Fibroblast of the aortic adventitia (primary cell): ENCODE measurements at regions not wholly inside any gene's neighbourhood (a gene's known extent, or its start where the extent isn't known, plus 50 kb on each side); places are given as distances from the start of the nearest gene placed in this dataset.
A peak's percentile ranks its signal among the peaks of the same experiment; 100 is the strongest.

Experiments used
- DNase-seq: peaks from one replicate; pipeline ENCODE4 v3.0.0-alpha.2; 2010; ENCODE audit warnings: low read depth
- H3K4me3 ChIP-seq: 2 replicates; pipeline ENCODE4 v1.5.1; 2011; ENCODE audit warnings: low read depth, mild to moderate bottlenecking, control low read depth, low read length, moderate library complexity
- CTCF ChIP-seq: IDR thresholded peaks from 2 replicates; pipeline ENCODE4 v1.5.1; 2011; ENCODE audit warnings: mild to moderate bottlenecking, low read length, control low read depth, inconsistent platforms; ENCODE audit not compliant: insufficient read depth

- H3K4me3 ChIP-seq: no peak overlapping the region
- DNase-seq: peak; percentile 98
- no peak for TF ChIP-seq CTCF
Observed at GRCh38 chr6:126919947-126920346, 198.5 kb upstream of the RSPO3 start.

GRCh38 chr6:126923807-126924206 lies 194.7 kb upstream of the RSPO3 start:
- no peak for TF ChIP-seq CTCF
- DNase-seq: peak; percentile 35

GRCh38 chr6:126926926-126927325 lies 191.5 kb upstream of the RSPO3 start:
- H3K4me3 ChIP-seq: no peak overlapping the region
- no peak for DNase-seq
- no peak for TF ChIP-seq CTCF

More at GRCh38 chr6:126923807-126924206, 194.7 kb upstream of the RSPO3 start:
- H3K4me3 ChIP-seq: no peak overlapping the region

- H3K4me3 ChIP-seq: no peak overlapping the region
- no peak for DNase-seq
- no peak for TF ChIP-seq CTCF
Observed at GRCh38 chr6:126927841-126928240, 190.6 kb upstream of the RSPO3 start.

- H3K4me3 ChIP-seq: no peak overlapping the region
- DNase-seq: no peak
- TF ChIP-seq CTCF: no peak
Observed at GRCh38 chr6:126937426-126937825, 181.0 kb upstream of the RSPO3 start.

GRCh38 chr6:126939784-126940183 lies 178.7 kb upstream of the RSPO3 start:
- DNase-seq: no peak
- no peak overlapping the region for H3K4me3 ChIP-seq
- TF ChIP-seq CTCF: no peak

GRCh38 chr6:126941751-126942150 lies 176.7 kb upstream of the RSPO3 start:
- no peak for DNase-seq
- TF ChIP-seq CTCF: no peak
- no peak overlapping the region for H3K4me3 ChIP-seq
